H1 (cell line): ENCODE measurements at regions not wholly inside any gene's neighbourhood (a gene's known extent, or its start where the extent isn't known, plus 50 kb on each side); places are given as distances from the start of the nearest gene placed in this dataset.

Source experiments
- CTCF ChIA-PET: fragments of 300-600 bp; sonication (Branson Sonifier 250); formaldehyde crosslinking; loops from one replicate; lab custom pipeline; 2021; ENCODE audit not compliant: partially characterized antibody; lab: Charles Lee
- POLR2A ChIA-PET: fragments of 300-600 bp; sonication (Branson Sonifier 250); formaldehyde crosslinking; loops from one replicate; lab custom pipeline; 2021; ENCODE audit warnings: inconsistent platforms; ENCODE audit not compliant: partially characterized antibody; lab: Charles Lee
- DNase-seq, 2 experiments: peaks; one replicate each; pipeline versions ENCODE4 v3.0.0 to v3.0.0-alpha.2; 2010 to 2022; ENCODE audit warnings: low spot score in 2 of 2, low read depth in 1 of 2, mixed read lengths in 1 of 2
- FAIRE-seq: peaks from 2 replicates; lab custom pipeline; 2011; peaks lifted over from hg19 to GRCh38; lab: Jason Lieb, UNC
- H2AFZ ChIP-seq: 2 replicates; pipeline ENCODE4 v1.8.1; 2012; ENCODE audit warnings: low read length, inconsistent platforms
- H2AK5ac ChIP-seq: 2 replicates; pipeline ENCODE4 v1.6.1; 2013; ENCODE audit warnings: low read depth, low read length
- H2BK120ac ChIP-seq: replicated peaks from 2 replicates; pipeline ENCODE3; 2013; ENCODE audit warnings: low read depth, low read length, inconsistent platforms
- H2BK12ac ChIP-seq: 2 replicates; pipeline ENCODE4 v1.6.1; 2013; ENCODE audit warnings: low read depth, low read length
- H2BK15ac ChIP-seq: 2 replicates; pipeline ENCODE4 v1.6.1; 2013; ENCODE audit warnings: low read length
- H2BK20ac ChIP-seq: 2 replicates; pipeline ENCODE4 v1.6.1; 2013; ENCODE audit warnings: low read length
- H2BK5ac ChIP-seq: 2 replicates; pipeline ENCODE4 v1.6.1; 2013; ENCODE audit warnings: low read depth, low read length
- H3K14ac ChIP-seq: 2 replicates; pipeline ENCODE4 v1.6.1; 2013; ENCODE audit warnings: inconsistent platforms; ENCODE audit not compliant: insufficient read length
- H3K18ac ChIP-seq: 2 replicates; pipeline ENCODE4 v1.6.1; 2013; ENCODE audit warnings: low read length; ENCODE audit errors: extremely low read depth
- H3K23ac ChIP-seq: 2 replicates; pipeline ENCODE4 v1.6.1; 2013; ENCODE audit warnings: inconsistent platforms; ENCODE audit not compliant: insufficient read length
- H3K23me2 ChIP-seq: 2 replicates; pipeline ENCODE4 v1.6.1; 2013; ENCODE audit warnings: low read depth, low read length
- H3K27ac ChIP-seq: 2 replicates; pipeline ENCODE4 v1.6.1; 2011; ENCODE audit warnings: low read depth, low read length, inconsistent platforms
- H3K27me3 ChIP-seq, 4 experiments: replicated peaks in 1 of 4; 1 replicate in 1 of 4; 2 replicates in 3 of 4; pipeline versions ENCODE4 v1.6.1 to v1.8.1; 2011 to 2013; ENCODE audit warnings: low read length in 3 of 4, mild to moderate bottlenecking in 3 of 4, inconsistent platforms in 2 of 4, mixed read lengths in 2 of 4, moderate library complexity in 1 of 4; ENCODE audit not compliant: control insufficient read depth in 3 of 4, insufficient read depth in 3 of 4; ENCODE audit errors: extremely low read depth in 1 of 4
- H3K36me3 ChIP-seq, 4 experiments: 2 replicates each; pipeline versions ENCODE4 v1.6.1 to v1.8.1; 2011 to 2013; ENCODE audit warnings: mild to moderate bottlenecking in 4 of 4, low read length in 3 of 4, moderate library complexity in 2 of 4, control low read depth in 1 of 4, inconsistent platforms in 1 of 4; ENCODE audit not compliant: insufficient read depth in 4 of 4, control insufficient read depth in 2 of 4
- H3K4ac ChIP-seq: replicated peaks from 2 replicates; pipeline ENCODE3; 2013; ENCODE audit warnings: low read length, low read depth, mixed read lengths, inconsistent platforms; ENCODE audit not compliant: insufficient read length
- H3K4me1 ChIP-seq, 4 experiments: replicated peaks in 1 of 4; 1 replicate in 1 of 4; 2 replicates in 3 of 4; pipeline versions ENCODE4 v1.6.1 to v1.8.1; 2011 to 2013; ENCODE audit warnings: low read length in 3 of 4, inconsistent platforms in 2 of 4, mixed read lengths in 1 of 4; ENCODE audit not compliant: insufficient read depth in 4 of 4, control insufficient read depth in 3 of 4
- H3K4me2 ChIP-seq, 2 experiments: 2 replicates each; pipeline versions ENCODE4 v1.6.1 to v1.8.1; 2011 to 2013; ENCODE audit warnings: low read depth in 2 of 2, low read length in 2 of 2, control low read depth in 1 of 2, inconsistent platforms in 1 of 2, mild to moderate bottlenecking in 1 of 2; ENCODE audit not compliant: insufficient read depth in 1 of 2
- H3K4me3 ChIP-seq, 4 experiments: fragments of 200-600, 300-600 bp in 1 of 4; sonication (generic), shearing (Covaris generic), sonication (Bioruptor Twin) in 1 of 4; 2 replicates each; pipeline versions ENCODE4 v1.5.1 to v1.8.1; 2011 to 2016; ENCODE audit warnings: low read length in 4 of 4, low read depth in 3 of 4, control low read depth in 2 of 4, inconsistent platforms in 2 of 4, mild to moderate bottlenecking in 2 of 4, mixed read lengths in 1 of 4, moderate library complexity in 1 of 4; ENCODE audit not compliant: insufficient read depth in 2 of 4; ENCODE audit errors: extremely low read depth in 1 of 4
- H3K56ac ChIP-seq: replicated peaks from 2 replicates; pipeline ENCODE3; 2013; ENCODE audit warnings: low read depth, mild to moderate bottlenecking, mixed read lengths, low read length, inconsistent platforms; ENCODE audit not compliant: insufficient read length
- H3K79me1 ChIP-seq: 2 replicates; pipeline ENCODE4 v1.6.1; 2013; ENCODE audit warnings: low read depth, low read length, control low read depth
- H3K79me2 ChIP-seq, 2 experiments: 2 replicates each; pipeline versions ENCODE4 v1.6.1 to v1.8.1; 2012 to 2013; ENCODE audit warnings: low read length in 2 of 2, mild to moderate bottlenecking in 2 of 2, inconsistent platforms in 1 of 2; ENCODE audit not compliant: insufficient read depth in 2 of 2, control insufficient read depth in 1 of 2
- H3K9ac ChIP-seq, 4 experiments: replicated peaks in 1 of 4; 1 replicate in 1 of 4; 2 replicates in 3 of 4; pipeline versions ENCODE4 v1.6.1 to v1.8.1; 2011 to 2013; ENCODE audit warnings: low read depth in 3 of 4, low read length in 3 of 4, control low read depth in 2 of 4, mild to moderate bottlenecking in 2 of 4, moderate library complexity in 2 of 4, inconsistent platforms in 1 of 4; ENCODE audit errors: extremely low read depth in 1 of 4
- H3K9me3 ChIP-seq, 2 experiments: 2 replicates each; pipeline versions ENCODE4 v1.6.1 to v1.8.1; 2012 to 2013; ENCODE audit warnings: mild to moderate bottlenecking in 2 of 2, moderate library complexity in 2 of 2, control low read depth in 1 of 2, inconsistent platforms in 1 of 2, low read depth in 1 of 2, low read length in 1 of 2, mixed read lengths in 1 of 2; ENCODE audit not compliant: insufficient read depth in 2 of 2
- H4K20me1 ChIP-seq, 2 experiments: replicated peaks in 1 of 2; 2 replicates each; pipeline versions ENCODE3 to v1.8.1; 2011 to 2013; ENCODE audit warnings: inconsistent platforms in 2 of 2, low read length in 2 of 2, mild to moderate bottlenecking in 1 of 2; ENCODE audit not compliant: insufficient read depth in 2 of 2, control insufficient read depth in 1 of 2
- H4K5ac ChIP-seq: 2 replicates; pipeline ENCODE4 v1.6.1; 2013; ENCODE audit warnings: low read length, low read depth, mixed read lengths, inconsistent platforms; ENCODE audit not compliant: insufficient read length
- H4K8ac ChIP-seq: 2 replicates; pipeline ENCODE4 v1.8.0; 2013; ENCODE audit warnings: mild to moderate bottlenecking, moderate library complexity, low read length, inconsistent platforms; ENCODE audit not compliant: insufficient read depth; ENCODE audit errors: extremely low read depth
- H4K91ac ChIP-seq: replicated peaks from 2 replicates; pipeline ENCODE3; 2013; ENCODE audit warnings: low read length, mixed read lengths, inconsistent platforms; ENCODE audit not compliant: insufficient read length
- ATF2 ChIP-seq: IDR thresholded peaks from 2 replicates; pipeline ENCODE4 v1.6.1; 2012; ENCODE audit warnings: low read length, inconsistent platforms
- CTCF ChIP-seq, 3 experiments: IDR thresholded peaks; 1 replicate in 2 of 3; 2 replicates in 1 of 3; pipeline versions ENCODE4 v1.5.1 to v1.6.1; 2011; ENCODE audit warnings: low read length in 3 of 3, mild to moderate bottlenecking in 3 of 3, inconsistent platforms in 2 of 3, low read depth in 1 of 3, moderate library complexity in 1 of 3; ENCODE audit not compliant: insufficient read depth in 1 of 3; ENCODE audit errors: control extremely low read depth in 1 of 3
- FOSL1 ChIP-seq: IDR thresholded peaks from 2 replicates; pipeline ENCODE4 v1.6.1; 2011; ENCODE audit warnings: mild to moderate bottlenecking, low read depth, low read length, moderate library complexity; ENCODE audit not compliant: insufficient read depth
- GABPA ChIP-seq: IDR thresholded peaks from 2 replicates; pipeline ENCODE4 v1.6.1; 2011; ENCODE audit warnings: mild to moderate bottlenecking, low read length, moderate library complexity, borderline replicate concordance; ENCODE audit not compliant: insufficient read depth
- KDM1A ChIP-seq: fragments of 200-600, 300-600 bp; sonication (generic); IDR thresholded peaks from 2 replicates; pipeline ENCODE4 v1.7.1; 2016; ENCODE audit warnings: mild to moderate bottlenecking, low read length, borderline replicate concordance
- RBBP5 ChIP-seq: IDR thresholded peaks from 2 replicates; pipeline ENCODE4 v1.7.1; 2012; ENCODE audit warnings: low read depth, mild to moderate bottlenecking, inconsistent platforms, low read length, moderate library complexity, borderline replicate concordance
- RFX5 ChIP-seq: IDR thresholded peaks from 2 replicates; pipeline ENCODE4 v1.6.1; 2011; ENCODE audit warnings: low read depth, low read length, improper control_type of control experiment, borderline replicate concordance
- RXRA ChIP-seq: IDR thresholded peaks from 2 replicates; pipeline ENCODE4 v1.6.1; 2011; ENCODE audit warnings: low read depth, mild to moderate bottlenecking, low read length, moderate library complexity; ENCODE audit not compliant: insufficient read depth
- WGBS, 2 experiments: shearing (Covaris generic) in 1 of 2; methylation state at CpG; one replicate each; pipeline versions ENCODE4 v1.1.6 to v1.1.7; 2013 to 2015; ENCODE audit warnings: low lambda C conversion rate in 2 of 2, mixed read lengths in 2 of 2, inconsistent platforms in 1 of 2, low coverage in 1 of 2, missing lambda C conversion rate in 1 of 2; ENCODE audit not compliant: insufficient replicate concordance in 2 of 2, insufficient coverage in 1 of 2, insufficient read length in 1 of 2; ENCODE audit errors: extremely low coverage in 1 of 2, missing lambda C conversion rate in 1 of 2; 5-methylcytosine and 5-hydroxymethylcytosine counted together
- TF ChIP-seq, protein P1 (sequence below): IDR thresholded peaks from 2 replicates; pipeline ENCODE4 v1.6.1; 2011; ENCODE audit warnings: low read depth, mild to moderate bottlenecking, low read length; ENCODE audit not compliant: insufficient read depth

DNA sequence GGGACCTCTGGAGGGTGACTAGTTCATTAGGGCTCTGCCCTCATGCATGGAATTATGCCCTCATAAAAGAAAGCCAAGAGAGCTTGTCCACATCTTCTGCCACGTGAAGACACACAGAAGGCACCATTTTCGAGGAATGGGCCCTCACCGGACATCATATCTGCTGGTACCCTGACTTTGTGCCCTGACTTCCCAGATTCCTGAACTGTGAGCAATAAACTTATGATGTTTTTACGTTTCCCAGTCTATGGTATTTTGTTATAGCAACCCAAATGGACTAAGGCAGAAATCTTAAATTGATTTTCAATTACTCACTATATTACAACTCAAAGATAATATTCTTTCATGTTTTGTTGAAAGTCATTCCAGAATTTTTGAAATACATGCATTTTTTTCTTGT is 163.8 kb upstream of the PAPPA start:
- no peak overlapping the region for H2BK120ac ChIP-seq
- no peaks in the 10 kb centered on the region for H4K20me1 ChIP-seq
- no peak overlapping the region for H3K56ac ChIP-seq
- H2AK5ac ChIP-seq: no peak overlapping the region
- no peaks in the 10 kb centered on the region for H3K79me1 ChIP-seq
- no peak overlapping the region for H3K23ac ChIP-seq
- H3K4me3 ChIP-seq: no peak overlapping the region
- H2AFZ ChIP-seq: no peak overlapping the region
- 92% methylated on average over 4 of the region's 4 CpGs; no CpG with 5 or more reads in 1 of the 2 experiments for WGBS, 2 experiments
- H3K14ac ChIP-seq: no peak overlapping the region
- CTCF ChIA-PET: no interaction called here
- FAIRE-seq (no peak), DNase-seq (no peak)
- H3K27me3 ChIP-seq: peaks cover 0 to 1% (median 0%) of the 10 kb centered on the region in 4 experiments; a peak in 1 of 7 replicates
- H3K36me3 ChIP-seq: no peaks in the 10 kb centered on the region
- H3K4ac ChIP-seq: no peak overlapping the region
- H3K18ac ChIP-seq: no peak overlapping the region
- no peak overlapping the region for H4K5ac ChIP-seq
- H3K9ac ChIP-seq: no peak overlapping the region
- H3K4me1 ChIP-seq: no peaks in the 10 kb centered on the region
- H4K8ac ChIP-seq: no peak overlapping the region
- no peak overlapping the region for H2BK5ac ChIP-seq
- H3K4me2 ChIP-seq: no peak overlapping the region
- no peak overlapping the region for H3K27ac ChIP-seq
- no peaks in the 10 kb centered on the region for H3K79me2 ChIP-seq
- POLR2A ChIA-PET: no interaction called here
- no peak overlapping the region for H2BK12ac ChIP-seq
- H2BK15ac ChIP-seq: no peak overlapping the region
- H2BK20ac ChIP-seq: no peak overlapping the region
- H3K9me3 ChIP-seq: no peaks in the 10 kb centered on the region
- H3K23me2 ChIP-seq: no peaks in the 10 kb centered on the region
- no peak overlapping the region for H4K91ac ChIP-seq
- TF ChIP-seq RBBP5 (no peak), ATF2 (no peak), RXRA (no peak), FOSL1 (no peak), CTCF (IDR thresholded peaks at IDR 0.05; ENCODE audit: control extremely low read depth in 1 of 3, insufficient read depth in 1 of 3, low read depth in 1 of 3, low read length in 3 of 3) (no peak), KDM1A (no peak), GABPA (no peak), RFX5 (no peak)
- TF ChIP-seq, protein P1, sequence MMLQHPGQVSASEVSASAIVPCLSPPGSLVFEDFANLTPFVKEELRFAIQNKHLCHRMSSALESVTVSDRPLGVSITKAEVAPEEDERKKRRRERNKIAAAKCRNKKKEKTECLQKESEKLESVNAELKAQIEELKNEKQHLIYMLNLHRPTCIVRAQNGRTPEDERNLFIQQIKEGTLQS: no peak
